SHP77 treated with DMSO at 0.1 percent for 48 hours (cell line): ENCODE measurements at regions not wholly inside any gene's neighbourhood (a gene's known extent, or its start where the extent isn't known, plus 50 kb on each side); places are given as distances from the start of the nearest gene placed in this dataset.

ENCODE experiments used
- DNase-seq: peaks from one replicate; lab custom pipeline; 2025; lab: John Stamatoyannopoulos, UW

GRCh38 chr11:33557201-33557600 lies 143.4 kb downstream of the C11orf91 start:
- DNase-seq = no peak

GRCh38 chr11:33554219-33554618 lies 146.4 kb downstream of the C11orf91 start:
- DNase-seq = no peak

- no peak for DNase-seq
Observed at GRCh38 chr11:33553486-33553885, 147.1 kb downstream of the C11orf91 start.

- DNase-seq = no peak
Observed at GRCh38 chr11:33552756-33553155, 147.9 kb downstream of the C11orf91 start.

- no peak for DNase-seq
Observed at GRCh38 chr11:33551051-33551450, 149.6 kb downstream of the C11orf91 start.

- no peak for DNase-seq
Observed at GRCh38 chr11:33549483-33549882, 151.1 kb downstream of the C11orf91 start.

- no peak for DNase-seq
Observed at GRCh38 chr11:33545931-33546330, 154.7 kb downstream of the C11orf91 start.

- no peak for DNase-seq
Observed at GRCh38 chr11:33544593-33545373, 155.8 kb downstream of the C11orf91 start.

GRCh38 chr11:33543823-33544222 lies 156.8 kb downstream of the C11orf91 start:
- DNase-seq = no peak

GRCh38 chr11:33542921-33543320 lies 157.7 kb downstream of the C11orf91 start:
- no peak for DNase-seq

- DNase-seq = no peak
Observed at GRCh38 chr11:33540946-33541915, 159.4 kb downstream of the C11orf91 start.

GRCh38 chr11:33540427-33540826 lies 160.2 kb downstream of the C11orf91 start:
- DNase-seq = no peak

GRCh38 chr11:33539751-33540150 lies 160.9 kb downstream of the C11orf91 start:
- no peak for DNase-seq

GRCh38 chr11:33538726-33539125 lies 161.9 kb downstream of the C11orf91 start:
- DNase-seq = no peak

GRCh38 chr11:33536178-33536577 lies 164.4 kb downstream of the C11orf91 start:
- DNase-seq = no peak

- DNase-seq = no peak
Observed at GRCh38 chr11:33534575-33534974, 166.1 kb downstream of the C11orf91 start.

GRCh38 chr11:33533386-33534052 lies 167.1 kb downstream of the C11orf91 start:
- DNase-seq = no peak

GRCh38 chr11:33532720-33533385 lies 167.8 kb downstream of the C11orf91 start:
- DNase-seq = no peak

GRCh38 chr11:33532257-33532656 lies 168.4 kb downstream of the C11orf91 start:
- DNase-seq = no peak

GRCh38 chr11:33531743-33532181 lies 168.9 kb downstream of the C11orf91 start:
- DNase-seq = no peak

- no peak for DNase-seq
Observed at GRCh38 chr11:33530815-33531214, 169.8 kb downstream of the C11orf91 start.

- DNase-seq = no peak
Observed at GRCh38 chr11:33529461-33529860, 171.2 kb downstream of the C11orf91 start.
